Body of pancreas (tissue), 4 donors: ENCODE measurements at regions not wholly inside any gene's neighbourhood (a gene's known extent, or its start where the extent isn't known, plus 50 kb on each side); places are given as distances from the start of the nearest gene placed in this dataset.

Source experiments
- POLR2A ChIP-seq, 3 donors: fragments of 450-650 bp; IDR thresholded peaks; one replicate each; pipeline ENCODE4 v1.6.1; 2016; ENCODE audit warnings: antibody characterized with exemption in 3 of 3, mild to moderate bottlenecking in 2 of 3
- TF ChIP-seq, protein P1 (sequence below), 7 experiments: fragments of 450-650 bp in 4 of 7; fragments of 200-600 bp in 3 of 7; sonication (generic) in 3 of 7; IDR thresholded peaks; one replicate each; pipeline ENCODE4 v1.5.1; 2016 to 2019; ENCODE audit warnings: antibody characterized with exemption in 7 of 7

DNA sequence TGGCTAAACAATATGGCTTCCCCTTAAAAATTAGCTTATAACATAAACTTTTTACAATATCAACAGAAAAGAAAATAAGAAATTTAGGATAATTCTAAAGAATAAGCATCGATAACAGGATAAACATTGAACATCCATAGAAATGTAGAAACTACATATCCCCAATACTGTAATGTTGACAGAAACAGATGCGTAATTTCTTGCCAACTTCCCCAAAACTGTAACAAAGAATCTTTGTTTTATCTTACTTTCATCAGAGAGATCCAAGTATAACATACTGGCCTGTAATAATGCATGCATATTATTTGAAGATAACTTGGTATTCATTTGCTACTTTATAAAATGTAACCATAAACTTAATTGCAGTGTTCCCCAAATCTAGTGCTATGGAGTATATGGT, 339.9 kb downstream of the ARL4A start:
- TF ChIP-seq, protein P1, sequence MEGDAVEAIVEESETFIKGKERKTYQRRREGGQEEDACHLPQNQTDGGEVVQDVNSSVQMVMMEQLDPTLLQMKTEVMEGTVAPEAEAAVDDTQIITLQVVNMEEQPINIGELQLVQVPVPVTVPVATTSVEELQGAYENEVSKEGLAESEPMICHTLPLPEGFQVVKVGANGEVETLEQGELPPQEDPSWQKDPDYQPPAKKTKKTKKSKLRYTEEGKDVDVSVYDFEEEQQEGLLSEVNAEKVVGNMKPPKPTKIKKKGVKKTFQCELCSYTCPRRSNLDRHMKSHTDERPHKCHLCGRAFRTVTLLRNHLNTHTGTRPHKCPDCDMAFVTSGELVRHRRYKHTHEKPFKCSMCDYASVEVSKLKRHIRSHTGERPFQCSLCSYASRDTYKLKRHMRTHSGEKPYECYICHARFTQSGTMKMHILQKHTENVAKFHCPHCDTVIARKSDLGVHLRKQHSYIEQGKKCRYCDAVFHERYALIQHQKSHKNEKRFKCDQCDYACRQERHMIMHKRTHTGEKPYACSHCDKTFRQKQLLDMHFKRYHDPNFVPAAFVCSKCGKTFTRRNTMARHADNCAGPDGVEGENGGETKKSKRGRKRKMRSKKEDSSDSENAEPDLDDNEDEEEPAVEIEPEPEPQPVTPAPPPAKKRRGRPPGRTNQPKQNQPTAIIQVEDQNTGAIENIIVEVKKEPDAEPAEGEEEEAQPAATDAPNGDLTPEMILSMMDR (IDR thresholded peaks at IDR 0.05): no peak
- no peak for TF ChIP-seq POLR2A (IDR thresholded peaks at IDR 0.05)
